K562 (cell line): ENCODE measurements at regions not wholly inside any gene's neighbourhood (a gene's known extent, or its start where the extent isn't known, plus 50 kb on each side); places are given as distances from the start of the nearest gene placed in this dataset.

Experiments
- ZNF274 ChIP-seq: IDR thresholded peaks from 2 replicates; pipeline ENCODE4 v1.6.1; 2011; ENCODE audit warnings: low read depth, mild to moderate bottlenecking, low read length, moderate library complexity, borderline replicate concordance
- ZNF354B ChIP-seq: fragments of 250-450 bp; sonication (Bioruptor Pico); IDR thresholded peaks from 2 replicates; pipeline ENCODE4 v1.4.0; 2020
- TF ChIP-seq, protein P1 (sequence below), 3 experiments: IDR thresholded peaks in 2 of 3; conservative IDR thresholded peaks in 1 of 3; 2 replicates each; pipeline ENCODE4 v1.5.1; 2011 to 2012; ENCODE audit warnings: low read length in 3 of 3, mild to moderate bottlenecking in 3 of 3, control low read depth in 2 of 3, improper control_type of control experiment in 1 of 3, inconsistent platforms in 1 of 3, low read depth in 1 of 3, mixed read lengths in 1 of 3, moderate library complexity in 1 of 3; ENCODE audit not compliant: insufficient read depth in 2 of 3
- TF ChIP-seq, protein P2 (sequence below): sonication (generic); formaldehyde crosslinking; IDR thresholded peaks from 2 replicates; pipeline ENCODE4 v1.5.0; 2020; ENCODE audit warnings: missing genetic modification reagents
- TF ChIP-seq, protein P3 (sequence below): fragments of 450-650 bp; IDR thresholded peaks from 2 replicates; pipeline ENCODE4 v1.6.1; 2016

DNA sequence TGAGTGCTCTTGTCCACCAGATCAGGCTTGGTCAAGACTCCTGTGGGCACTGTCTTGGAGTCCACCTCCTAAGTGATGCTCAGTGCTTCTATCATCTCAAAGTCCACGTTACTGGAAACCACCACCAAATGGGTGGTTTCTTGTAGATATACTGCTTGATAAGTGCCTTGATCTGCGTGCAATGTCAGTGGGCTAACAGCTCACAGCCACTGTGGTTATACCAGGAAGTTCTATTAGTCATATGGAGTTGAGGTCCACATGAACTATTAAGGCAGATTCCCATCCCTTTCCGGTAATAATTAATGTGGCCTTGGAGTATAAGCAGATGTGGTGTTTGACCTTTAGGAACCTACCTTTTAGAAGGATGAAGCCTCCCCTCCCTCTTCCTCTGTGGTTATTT, 161.9 kb downstream of the ZNF518B start:
- TF ChIP-seq ZNF354B (CRISPR knock-in tag) (no peak), ZNF274 (no peak)
- TF ChIP-seq, protein P1, sequence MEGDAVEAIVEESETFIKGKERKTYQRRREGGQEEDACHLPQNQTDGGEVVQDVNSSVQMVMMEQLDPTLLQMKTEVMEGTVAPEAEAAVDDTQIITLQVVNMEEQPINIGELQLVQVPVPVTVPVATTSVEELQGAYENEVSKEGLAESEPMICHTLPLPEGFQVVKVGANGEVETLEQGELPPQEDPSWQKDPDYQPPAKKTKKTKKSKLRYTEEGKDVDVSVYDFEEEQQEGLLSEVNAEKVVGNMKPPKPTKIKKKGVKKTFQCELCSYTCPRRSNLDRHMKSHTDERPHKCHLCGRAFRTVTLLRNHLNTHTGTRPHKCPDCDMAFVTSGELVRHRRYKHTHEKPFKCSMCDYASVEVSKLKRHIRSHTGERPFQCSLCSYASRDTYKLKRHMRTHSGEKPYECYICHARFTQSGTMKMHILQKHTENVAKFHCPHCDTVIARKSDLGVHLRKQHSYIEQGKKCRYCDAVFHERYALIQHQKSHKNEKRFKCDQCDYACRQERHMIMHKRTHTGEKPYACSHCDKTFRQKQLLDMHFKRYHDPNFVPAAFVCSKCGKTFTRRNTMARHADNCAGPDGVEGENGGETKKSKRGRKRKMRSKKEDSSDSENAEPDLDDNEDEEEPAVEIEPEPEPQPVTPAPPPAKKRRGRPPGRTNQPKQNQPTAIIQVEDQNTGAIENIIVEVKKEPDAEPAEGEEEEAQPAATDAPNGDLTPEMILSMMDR (IDR thresholded peaks at IDR 0.05 in 2 of 3, conservative IDR thresholded peaks at IDR 0.05 in 1 of 3; ENCODE audit: insufficient read depth in 2 of 3, low read depth in 1 of 3, low read length in 3 of 3): no peak
- TF ChIP-seq, protein P2, sequence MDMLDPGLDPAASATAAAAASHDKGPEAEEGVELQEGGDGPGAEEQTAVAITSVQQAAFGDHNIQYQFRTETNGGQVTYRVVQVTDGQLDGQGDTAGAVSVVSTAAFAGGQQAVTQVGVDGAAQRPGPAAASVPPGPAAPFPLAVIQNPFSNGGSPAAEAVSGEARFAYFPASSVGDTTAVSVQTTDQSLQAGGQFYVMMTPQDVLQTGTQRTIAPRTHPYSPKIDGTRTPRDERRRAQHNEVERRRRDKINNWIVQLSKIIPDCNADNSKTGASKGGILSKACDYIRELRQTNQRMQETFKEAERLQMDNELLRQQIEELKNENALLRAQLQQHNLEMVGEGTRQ: no peak
- TF ChIP-seq, protein P3, sequence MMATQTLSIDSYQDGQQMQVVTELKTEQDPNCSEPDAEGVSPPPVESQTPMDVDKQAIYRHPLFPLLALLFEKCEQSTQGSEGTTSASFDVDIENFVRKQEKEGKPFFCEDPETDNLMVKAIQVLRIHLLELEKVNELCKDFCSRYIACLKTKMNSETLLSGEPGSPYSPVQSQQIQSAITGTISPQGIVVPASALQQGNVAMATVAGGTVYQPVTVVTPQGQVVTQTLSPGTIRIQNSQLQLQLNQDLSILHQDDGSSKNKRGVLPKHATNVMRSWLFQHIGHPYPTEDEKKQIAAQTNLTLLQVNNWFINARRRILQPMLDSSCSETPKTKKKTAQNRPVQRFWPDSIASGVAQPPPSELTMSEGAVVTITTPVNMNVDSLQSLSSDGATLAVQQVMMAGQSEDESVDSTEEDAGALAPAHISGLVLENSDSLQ: no peak
